GM21423 (cell line): ENCODE measurements at regions not wholly inside any gene's neighbourhood (a gene's known extent, or its start where the extent isn't known, plus 50 kb on each side); places are given as distances from the start of the nearest gene placed in this dataset.
"Not testable (repeated sequence)": the region's sequence is repeated elsewhere in the genome, so short reads cannot be mapped to it uniquely, and the experiment has no call there.

Source experiments
- ATAC-seq: cut with Tn5 transposase; IDR thresholded peaks from one replicate; pipeline ENCODE4 v1.9.1; 2021; ENCODE audit warnings: mild to moderate bottlenecking, moderate library complexity; ENCODE audit not compliant: unreplicated experiment

GRCh38 chr9:19896161-19896560, 107.3 kb upstream of the SLC24A2 start:
- ATAC-seq: no peak

- ATAC-seq: not testable (repeated sequence)
These were observed 106.7 kb upstream of the SLC24A2 start for GRCh38 chr9:19895578-19895977.

GRCh38 chr9:19895006-19895405, 106.2 kb upstream of the SLC24A2 start:
- no peak for ATAC-seq

- ATAC-seq: no peak
These were observed 96.8 kb upstream of the SLC24A2 start for GRCh38 chr9:19885608-19886007.

- ATAC-seq: no peak
These were observed 90.2 kb upstream of the SLC24A2 start for GRCh38 chr9:19879062-19879461.

- no peak for ATAC-seq
These were observed 87.9 kb upstream of the SLC24A2 start for GRCh38 chr9:19876569-19877316.

GRCh38 chr9:19875291-19875920, 86.6 kb upstream of the SLC24A2 start:
- no peak for ATAC-seq

- not testable (repeated sequence) for ATAC-seq
These were observed 84.4 kb upstream of the SLC24A2 start for GRCh38 chr9:19873188-19873587.

GRCh38 chr9:19870988-19871387, 82.2 kb upstream of the SLC24A2 start:
- ATAC-seq: no peak

GRCh38 chr9:19840953-19841352, 52.1 kb upstream of the SLC24A2 start:
- no peak for ATAC-seq
